ENCODE measurements at regions not wholly inside any gene's neighbourhood (a gene's known extent, or its start where the extent isn't known, plus 50 kb on each side); places are given as distances from the start of the nearest gene placed in this dataset.

DNA sequence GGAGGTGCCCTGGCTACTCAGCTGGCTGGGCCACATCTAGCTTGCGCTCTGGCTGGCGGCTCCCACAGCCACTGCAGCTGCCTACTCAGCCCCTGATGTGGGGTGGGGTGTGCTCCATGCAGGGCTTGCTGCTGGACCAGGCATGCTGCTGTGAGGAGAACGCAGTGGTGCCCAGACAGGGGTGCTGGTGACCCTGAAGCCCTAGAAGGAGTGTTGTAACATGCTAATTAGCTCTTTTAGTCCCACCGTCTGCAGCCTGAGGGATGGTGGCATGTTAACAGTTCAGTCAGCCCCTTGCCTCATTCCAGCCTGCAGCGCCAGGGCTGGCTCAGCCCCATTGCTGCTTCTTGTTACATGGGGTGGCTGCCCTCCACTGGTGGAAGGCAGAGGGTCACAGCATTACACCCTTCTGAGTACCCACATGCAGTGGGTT, 642.3 kb downstream of the DMRTA1 start:
- no peak overlapping the region for H3K4me3 ChIP-seq (ENCODE audit: low read depth, low read length)
- DNase-seq (ENCODE audit: low read depth), result no peak
- TF ChIP-seq, protein P1, sequence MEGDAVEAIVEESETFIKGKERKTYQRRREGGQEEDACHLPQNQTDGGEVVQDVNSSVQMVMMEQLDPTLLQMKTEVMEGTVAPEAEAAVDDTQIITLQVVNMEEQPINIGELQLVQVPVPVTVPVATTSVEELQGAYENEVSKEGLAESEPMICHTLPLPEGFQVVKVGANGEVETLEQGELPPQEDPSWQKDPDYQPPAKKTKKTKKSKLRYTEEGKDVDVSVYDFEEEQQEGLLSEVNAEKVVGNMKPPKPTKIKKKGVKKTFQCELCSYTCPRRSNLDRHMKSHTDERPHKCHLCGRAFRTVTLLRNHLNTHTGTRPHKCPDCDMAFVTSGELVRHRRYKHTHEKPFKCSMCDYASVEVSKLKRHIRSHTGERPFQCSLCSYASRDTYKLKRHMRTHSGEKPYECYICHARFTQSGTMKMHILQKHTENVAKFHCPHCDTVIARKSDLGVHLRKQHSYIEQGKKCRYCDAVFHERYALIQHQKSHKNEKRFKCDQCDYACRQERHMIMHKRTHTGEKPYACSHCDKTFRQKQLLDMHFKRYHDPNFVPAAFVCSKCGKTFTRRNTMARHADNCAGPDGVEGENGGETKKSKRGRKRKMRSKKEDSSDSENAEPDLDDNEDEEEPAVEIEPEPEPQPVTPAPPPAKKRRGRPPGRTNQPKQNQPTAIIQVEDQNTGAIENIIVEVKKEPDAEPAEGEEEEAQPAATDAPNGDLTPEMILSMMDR (conservative IDR thresholded peaks at IDR 0.05; ENCODE audit: low read depth, low read length), result no peak

DNA sequence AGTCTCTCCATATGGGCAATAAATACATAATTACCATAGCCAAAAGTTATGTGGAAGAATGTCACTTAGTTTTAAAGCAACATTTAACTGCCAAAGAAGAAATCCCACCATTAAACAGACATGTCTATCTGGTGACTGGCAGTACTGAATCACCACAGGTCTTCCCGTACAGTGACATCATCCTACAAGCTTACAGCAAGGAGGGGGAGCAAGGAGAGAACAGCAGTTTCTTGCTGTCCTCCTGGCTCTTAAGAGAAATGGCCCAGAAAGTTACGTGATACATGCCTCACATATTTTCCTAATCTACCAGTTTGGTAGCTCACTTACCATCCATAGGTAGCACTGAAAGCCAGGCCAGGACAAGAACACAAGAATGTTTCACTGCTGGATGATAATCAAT, 671.0 kb downstream of the DMRTA1 start:
- no peak overlapping the region for H3K4me3 ChIP-seq (ENCODE audit: low read depth, low read length)
- TF ChIP-seq, protein P1 (conservative IDR thresholded peaks at IDR 0.05; ENCODE audit: low read depth, low read length), result no peak
- peak; percentile 22 for DNase-seq (ENCODE audit: low read depth)

- TF ChIP-seq, protein P1 (conservative IDR thresholded peaks at IDR 0.05; ENCODE audit: low read depth, low read length), result no peak
- no peak for DNase-seq (ENCODE audit: low read depth)
- no peak overlapping the region for H3K4me3 ChIP-seq (ENCODE audit: low read depth, low read length)
These were observed 674.0 kb downstream of the DMRTA1 start for GRCh38 chr9:23120630-23121029.

DNA sequence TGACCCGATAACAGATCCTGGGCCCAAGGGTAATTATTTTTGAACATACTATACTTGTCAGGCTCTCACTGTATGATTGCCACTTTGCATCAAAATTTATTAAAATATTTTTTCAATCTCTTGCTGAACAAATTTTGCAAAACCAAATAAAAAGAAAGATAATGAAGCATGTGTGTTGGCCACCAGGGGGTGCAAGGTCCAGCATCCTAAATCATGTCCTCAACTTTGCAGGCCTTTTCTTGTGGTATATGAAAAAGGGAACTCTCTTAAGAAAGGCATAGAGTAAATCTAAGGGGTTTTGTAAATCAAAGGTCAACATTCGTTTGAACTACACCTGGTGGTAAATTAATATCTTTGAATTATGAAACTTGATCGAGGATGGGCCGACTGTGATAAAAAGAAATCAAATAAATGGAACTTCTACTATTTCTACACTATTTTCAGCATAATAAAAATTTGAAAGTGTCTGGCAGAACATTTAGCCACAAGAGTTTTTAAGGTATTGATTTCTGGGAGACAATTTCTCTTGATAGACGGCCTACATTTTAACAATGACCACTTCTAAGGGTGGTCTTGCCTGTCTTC, 676.5 kb downstream of the DMRTA1 start:
- no peak overlapping the region for H3K4me3 ChIP-seq (ENCODE audit: low read depth, low read length)
- TF ChIP-seq, protein P1 (conservative IDR thresholded peaks at IDR 0.05; ENCODE audit: low read depth, low read length), result peak; percentile 45
- peak; percentile 33 for DNase-seq (ENCODE audit: low read depth)

DNA sequence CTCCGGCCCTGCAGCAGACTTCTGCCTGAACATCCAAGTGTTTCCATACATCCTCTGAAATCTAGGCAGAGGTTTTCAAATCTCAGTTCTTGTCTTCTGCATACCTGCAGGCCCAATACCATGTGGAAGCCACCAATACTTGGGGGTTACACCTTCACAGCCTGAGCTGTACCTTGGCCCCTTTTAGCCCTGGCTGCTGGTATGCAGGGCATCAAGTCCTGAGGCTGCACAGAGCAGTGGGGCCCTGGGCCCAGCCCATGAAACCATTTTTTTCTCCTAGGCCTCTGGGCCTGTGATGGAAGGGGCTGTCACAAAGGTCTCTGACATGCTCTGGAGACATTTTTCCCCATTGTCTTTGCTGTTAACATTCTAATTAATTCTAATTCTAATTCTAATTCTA, 680.6 kb downstream of the ELAVL2 start:
- TF ChIP-seq, protein P1 (conservative IDR thresholded peaks at IDR 0.05; ENCODE audit: low read depth, low read length), result no peak
- H3K4me3 ChIP-seq (ENCODE audit: low read depth, low read length), result no peak overlapping the region
- no peak for DNase-seq (ENCODE audit: low read depth)

- DNase-seq (ENCODE audit: low read depth), result no peak
- TF ChIP-seq, protein P1 (conservative IDR thresholded peaks at IDR 0.05; ENCODE audit: low read depth, low read length), result no peak
- H3K4me3 ChIP-seq (ENCODE audit: low read depth, low read length), result no peak overlapping the region
These were observed 673.0 kb downstream of the ELAVL2 start for GRCh38 chr9:23153058-23153457.

- TF ChIP-seq, protein P1 (conservative IDR thresholded peaks at IDR 0.05; ENCODE audit: low read depth, low read length), result no peak
- H3K4me3 ChIP-seq (ENCODE audit: low read depth, low read length), result no peak overlapping the region
These were observed 665.5 kb downstream of the ELAVL2 start for GRCh38 chr9:23160491-23160890.

More at GRCh38 chr9:23160491-23160890, 665.5 kb downstream of the ELAVL2 start:
- no peak for DNase-seq (ENCODE audit: low read depth)
